Brain microvascular endothelial cell (primary cell): ENCODE measurements at regions not wholly inside any gene's neighbourhood (a gene's known extent, or its start where the extent isn't known, plus 50 kb on each side); places are given as distances from the start of the nearest gene placed in this dataset.

Experiments
- DNase-seq: peaks from one replicate; pipeline ENCODE4 v3.0.0-alpha.2; 2020
- H3K27ac ChIP-seq: fragments of 250-450 bp; sonication (Bioruptor Pico); 2 replicates; pipeline ENCODE4 v1.5.1; 2020; ENCODE audit warnings: mild to moderate bottlenecking, moderate library complexity
- H3K27me3 ChIP-seq: fragments of 250-450 bp; sonication (Bioruptor Pico); replicated peaks from 2 replicates; pipeline ENCODE4 v1.5.1; 2020; ENCODE audit warnings: mild to moderate bottlenecking
- H3K36me3 ChIP-seq: fragments of 250-450 bp; sonication (Bioruptor Pico); replicated peaks from 2 replicates; pipeline ENCODE4 v1.5.1; 2020; ENCODE audit warnings: mild to moderate bottlenecking
- H3K4me3 ChIP-seq: 2 replicates; pipeline ENCODE4 v1.5.1; 2011; ENCODE audit warnings: low read depth, mild to moderate bottlenecking, control low read depth, low read length, moderate library complexity
- CTCF ChIP-seq: IDR thresholded peaks from 2 replicates; pipeline ENCODE4 v1.5.1; 2011; ENCODE audit warnings: low read depth, mild to moderate bottlenecking, moderate library complexity, low read length, control low read depth, inconsistent platforms; ENCODE audit errors: missing control alignments
- in situ Hi-C: cut with HindIII; loops from 2 replicates; pipeline ENCODE4 v1.10.0; 2017; ENCODE audit warnings: low sequenced_read_pairs, low pct_ligation_motif_present

GRCh38 chr5:9958914-9959313, 290.8 kb downstream of the ATPSCKMT start:
- no peak for DNase-seq
- TF ChIP-seq CTCF: no peak
- Histone ChIP-seq H3K4me3 (no peak overlapping the region), H3K27ac (no peak overlapping the region), H3K36me3 (no peaks in the 10 kb centered on the region), H3K27me3 (no peaks in the 10 kb centered on the region)
- in situ Hi-C loops: no loop called here

- in situ Hi-C loops: no loop called here
- Histone ChIP-seq H3K27me3 (no peaks in the 10 kb centered on the region), H3K4me3 (no peak overlapping the region), H3K36me3 (no peaks in the 10 kb centered on the region), H3K27ac (no peak overlapping the region)
- DNase-seq: no peak
- TF ChIP-seq CTCF: no peak
Observed at GRCh38 chr5:9957214-9957613, 292.5 kb downstream of the ATPSCKMT start.

- TF ChIP-seq CTCF: no peak
- in situ Hi-C loops: no loop called here
- no peaks in the 10 kb centered on the region for H3K27me3 ChIP-seq
- no peaks in the 10 kb centered on the region for H3K36me3 ChIP-seq
- no peak overlapping the region for H3K4me3 ChIP-seq
- no peak overlapping the region for H3K27ac ChIP-seq
- no peak for DNase-seq
Observed at GRCh38 chr5:9956725-9957124, 293.0 kb downstream of the ATPSCKMT start.

GRCh38 chr5:9955586-9955985, 294.1 kb downstream of the ATPSCKMT start:
- Histone ChIP-seq H3K27me3 (no peaks in the 10 kb centered on the region), H3K36me3 (no peaks in the 10 kb centered on the region), H3K27ac (no peak overlapping the region), H3K4me3 (no peak overlapping the region)
- in situ Hi-C loops: no loop called here
- TF ChIP-seq CTCF: no peak
- no peak for DNase-seq

- TF ChIP-seq CTCF: no peak
- Histone ChIP-seq H3K36me3 (no peaks in the 10 kb centered on the region), H3K27me3 (no peaks in the 10 kb centered on the region), H3K27ac (no peak overlapping the region), H3K4me3 (no peak overlapping the region)
- in situ Hi-C loops: no loop called here
- DNase-seq: no peak
Observed at GRCh38 chr5:9954869-9955268, 294.8 kb downstream of the ATPSCKMT start.

GRCh38 chr5:9953691-9954090, 296.0 kb downstream of the ATPSCKMT start:
- DNase-seq: no peak
- H3K36me3 ChIP-seq: no peaks in the 10 kb centered on the region
- no peak for TF ChIP-seq CTCF
- in situ Hi-C loops: no loop called here
- H3K27me3 ChIP-seq: no peaks in the 10 kb centered on the region
- H3K27ac ChIP-seq: no peak overlapping the region
- H3K4me3 ChIP-seq: no peak overlapping the region
